HepG2 (cell line): ENCODE measurements at regions not wholly inside any gene's neighbourhood (a gene's known extent, or its start where the extent isn't known, plus 50 kb on each side); places are given as distances from the start of the nearest gene placed in this dataset.

Experiments used
- AKNA ChIP-seq: sonication (generic); formaldehyde crosslinking; IDR thresholded peaks from 2 replicates; pipeline ENCODE4 v1.4.0; 2020; ENCODE audit warnings: missing genetic modification reagents, borderline replicate concordance
- FOSL2 ChIP-seq: sonication (generic); formaldehyde crosslinking; IDR thresholded peaks from 2 replicates; pipeline ENCODE4 v1.4.0; 2020; ENCODE audit warnings: missing genetic modification reagents
- GATAD2A ChIP-seq: IDR thresholded peaks from 2 replicates; pipeline ENCODE4 v1.6.1; 2016
- PAWR ChIP-seq: sonication (generic); formaldehyde crosslinking; IDR thresholded peaks from 2 replicates; pipeline ENCODE4 v1.4.0; 2020; ENCODE audit warnings: missing genetic modification reagents, mild to moderate bottlenecking, borderline replicate concordance
- SMAD3 ChIP-seq: sonication (generic); formaldehyde crosslinking; IDR thresholded peaks from 2 replicates; pipeline ENCODE4 v1.4.0; 2020; ENCODE audit warnings: missing genetic modification reagents
- TERF1 ChIP-seq: sonication (generic); formaldehyde crosslinking; IDR thresholded peaks from 2 replicates; pipeline ENCODE4 v1.8.0; 2022; ENCODE audit warnings: mild to moderate bottlenecking, missing genetic modification reagents, moderate library complexity
- ZBTB38 ChIP-seq: sonication (generic); formaldehyde crosslinking; IDR thresholded peaks from 2 replicates; pipeline ENCODE4 v1.5.1; 2020; ENCODE audit warnings: mild to moderate bottlenecking, missing genetic modification reagents
- ZMAT5 ChIP-seq: sonication (generic); formaldehyde crosslinking; IDR thresholded peaks from 2 replicates; pipeline ENCODE4 v1.5.0; 2020; ENCODE audit warnings: mild to moderate bottlenecking, low read depth, missing genetic modification reagents, borderline replicate concordance
- TF ChIP-seq, protein P1 (sequence below): sonication (generic); formaldehyde crosslinking; IDR thresholded peaks from 2 replicates; pipeline ENCODE4 v1.4.0; 2020; ENCODE audit warnings: mild to moderate bottlenecking, missing genetic modification reagents
- TF ChIP-seq, protein P2 (sequence below): sonication (generic); formaldehyde crosslinking; IDR thresholded peaks from 2 replicates; pipeline ENCODE4 v1.9.0; 2021; ENCODE audit warnings: missing genetic modification reagents, mild to moderate bottlenecking, borderline replicate concordance
- TF ChIP-seq, protein P3 (sequence below): sonication (generic); formaldehyde crosslinking; conservative IDR thresholded peaks from 2 replicates; pipeline ENCODE4 v1.5.0; 2020; ENCODE audit warnings: missing genetic modification reagents

DNA sequence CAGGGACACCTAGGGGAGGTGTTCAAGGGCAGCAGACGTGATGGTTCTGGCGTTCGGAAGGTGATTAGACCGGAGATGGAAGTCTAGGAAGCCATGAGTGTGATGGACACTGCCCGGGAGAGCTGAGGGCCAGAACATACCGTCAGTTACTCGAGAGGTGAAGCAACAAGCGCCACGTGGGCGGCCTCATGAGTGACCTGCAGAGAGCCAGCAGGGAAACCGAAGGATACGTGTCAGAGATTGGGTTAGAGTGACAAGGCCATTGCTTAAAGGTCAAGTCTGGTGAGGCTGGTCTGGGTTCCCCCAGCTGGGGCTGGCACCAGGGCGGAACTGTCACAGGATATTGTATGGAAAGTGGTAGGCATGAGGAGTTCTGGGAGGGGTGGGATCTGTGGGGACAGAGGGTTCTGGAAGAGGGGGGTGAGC lies 60.0 kb downstream of the C9orf50 start (continued):
- TF ChIP-seq, protein P1, sequence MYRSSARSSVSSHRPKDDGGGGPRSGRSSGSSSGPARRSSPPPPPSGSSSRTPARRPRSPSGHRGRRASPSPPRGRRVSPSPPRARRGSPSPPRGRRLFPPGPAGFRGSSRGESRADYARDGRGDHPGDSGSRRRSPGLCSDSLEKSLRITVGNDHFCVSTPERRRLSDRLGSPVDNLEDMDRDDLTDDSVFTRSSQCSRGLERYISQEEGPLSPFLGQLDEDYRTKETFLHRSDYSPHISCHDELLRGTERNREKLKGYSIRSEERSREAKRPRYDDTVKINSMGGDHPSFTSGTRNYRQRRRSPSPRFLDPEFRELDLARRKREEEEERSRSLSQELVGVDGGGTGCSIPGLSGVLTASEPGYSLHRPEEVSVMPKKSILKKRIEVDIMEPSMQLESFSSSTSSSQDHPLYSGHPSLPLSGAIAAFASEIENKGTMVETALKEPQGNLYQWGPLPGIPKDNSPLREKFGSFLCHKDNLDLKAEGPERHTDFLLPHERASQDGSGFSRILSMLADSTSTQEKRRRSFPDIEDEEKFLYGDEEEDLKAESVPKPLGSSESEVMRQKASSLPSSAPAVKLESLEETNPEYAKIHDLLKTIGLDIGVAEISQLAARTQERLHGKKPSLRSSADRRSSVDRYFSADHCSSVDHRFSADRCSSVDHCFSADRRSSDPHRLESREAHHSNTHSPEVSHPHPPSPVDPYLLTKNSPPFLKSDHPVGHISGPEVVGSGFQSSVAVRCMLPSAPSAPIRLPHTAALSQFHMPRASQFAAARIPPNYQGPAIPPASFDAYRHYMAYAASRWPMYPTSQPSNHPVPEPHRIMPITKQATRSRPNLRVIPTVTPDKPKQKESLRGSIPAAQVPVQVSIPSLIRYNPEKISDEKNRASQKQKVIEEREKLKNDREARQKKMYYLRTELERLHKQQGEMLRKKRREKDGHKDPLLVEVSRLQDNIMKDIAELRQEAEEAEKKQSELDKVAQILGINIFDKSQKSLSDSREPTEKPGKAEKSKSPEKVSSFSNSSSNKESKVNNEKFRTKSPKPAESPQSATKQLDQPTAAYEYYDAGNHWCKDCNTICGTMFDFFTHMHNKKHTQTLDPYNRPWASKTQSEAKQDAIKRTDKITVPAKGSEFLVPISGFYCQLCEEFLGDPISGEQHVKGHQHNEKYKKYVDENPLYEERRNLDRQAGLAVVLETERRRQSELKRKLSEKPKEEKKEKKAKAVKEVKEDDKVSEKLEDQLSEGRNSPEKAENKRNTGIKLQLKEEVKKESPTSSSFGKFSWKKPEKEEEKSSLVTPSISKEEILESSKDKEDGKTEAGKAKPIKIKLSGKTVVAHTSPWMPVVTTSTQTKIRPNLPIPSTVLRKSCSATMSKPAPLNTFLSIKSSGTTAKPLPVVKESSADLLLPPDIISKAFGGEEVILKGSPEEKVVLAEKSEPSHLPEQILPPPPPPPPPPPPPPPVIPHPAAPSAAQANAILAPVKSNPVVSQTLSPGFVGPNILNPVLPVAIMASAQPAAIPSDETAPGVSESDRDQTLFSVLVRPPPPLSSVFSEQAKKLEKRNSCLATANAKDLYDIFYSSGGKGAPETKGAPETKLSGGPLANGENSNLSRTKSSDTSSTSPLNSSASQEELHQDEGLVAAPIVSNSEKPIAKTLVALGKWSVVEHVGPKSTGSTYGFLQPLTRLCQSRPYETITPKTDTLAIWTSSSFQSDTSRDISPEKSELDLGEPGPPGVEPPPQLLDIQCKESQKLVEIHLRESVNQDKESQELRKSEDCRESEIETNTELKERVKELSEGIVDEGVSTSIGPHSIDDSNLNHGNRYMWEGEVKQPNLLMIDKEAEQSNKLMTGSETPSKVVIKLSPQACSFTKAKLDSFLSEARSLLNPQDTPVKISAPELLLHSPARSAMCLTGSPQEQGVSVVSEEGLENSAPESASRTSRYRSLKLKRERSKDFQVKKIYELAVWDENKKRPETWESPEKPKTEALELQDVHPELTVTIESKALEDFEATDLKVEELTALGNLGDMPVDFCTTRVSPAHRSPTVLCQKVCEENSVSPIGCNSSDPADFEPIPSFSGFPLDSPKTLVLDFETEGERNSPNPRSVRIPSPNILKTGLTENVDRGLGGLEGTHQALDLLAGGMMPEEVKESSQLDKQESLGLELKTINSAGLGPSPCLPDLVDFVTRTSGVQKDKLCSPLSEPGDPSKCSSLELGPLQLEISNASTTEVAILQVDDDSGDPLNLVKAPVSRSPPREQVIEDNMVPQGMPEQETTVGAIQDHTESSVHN (CRISPR knock-in tag): no peak
- TF ChIP-seq FOSL2 (peak; percentile 26; the same call in 1 of the 2 replicates), SMAD3 (no peak), PAWR (CRISPR knock-in tag) (no peak), ZMAT5 (CRISPR knock-in tag) (no peak), GATAD2A (CRISPR knock-in tag) (peak; percentile 38; the same call in 1 of the 2 replicates), AKNA (CRISPR knock-in tag) (no peak), ZBTB38 (CRISPR knock-in tag) (peak; percentile 98), TERF1 (CRISPR knock-in tag) (no peak)
- TF ChIP-seq, protein P2, sequence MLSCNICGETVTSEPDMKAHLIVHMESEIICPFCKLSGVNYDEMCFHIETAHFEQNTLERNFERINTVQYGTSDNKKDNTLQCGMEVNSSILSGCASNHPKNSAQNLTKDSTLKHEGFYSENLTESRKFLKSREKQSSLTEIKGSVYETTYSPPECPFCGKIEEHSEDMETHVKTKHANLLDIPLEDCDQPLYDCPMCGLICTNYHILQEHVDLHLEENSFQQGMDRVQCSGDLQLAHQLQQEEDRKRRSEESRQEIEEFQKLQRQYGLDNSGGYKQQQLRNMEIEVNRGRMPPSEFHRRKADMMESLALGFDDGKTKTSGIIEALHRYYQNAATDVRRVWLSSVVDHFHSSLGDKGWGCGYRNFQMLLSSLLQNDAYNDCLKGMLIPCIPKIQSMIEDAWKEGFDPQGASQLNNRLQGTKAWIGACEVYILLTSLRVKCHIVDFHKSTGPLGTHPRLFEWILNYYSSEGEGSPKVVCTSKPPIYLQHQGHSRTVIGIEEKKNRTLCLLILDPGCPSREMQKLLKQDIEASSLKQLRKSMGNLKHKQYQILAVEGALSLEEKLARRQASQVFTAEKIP: no peak
- TF ChIP-seq, protein P3, sequence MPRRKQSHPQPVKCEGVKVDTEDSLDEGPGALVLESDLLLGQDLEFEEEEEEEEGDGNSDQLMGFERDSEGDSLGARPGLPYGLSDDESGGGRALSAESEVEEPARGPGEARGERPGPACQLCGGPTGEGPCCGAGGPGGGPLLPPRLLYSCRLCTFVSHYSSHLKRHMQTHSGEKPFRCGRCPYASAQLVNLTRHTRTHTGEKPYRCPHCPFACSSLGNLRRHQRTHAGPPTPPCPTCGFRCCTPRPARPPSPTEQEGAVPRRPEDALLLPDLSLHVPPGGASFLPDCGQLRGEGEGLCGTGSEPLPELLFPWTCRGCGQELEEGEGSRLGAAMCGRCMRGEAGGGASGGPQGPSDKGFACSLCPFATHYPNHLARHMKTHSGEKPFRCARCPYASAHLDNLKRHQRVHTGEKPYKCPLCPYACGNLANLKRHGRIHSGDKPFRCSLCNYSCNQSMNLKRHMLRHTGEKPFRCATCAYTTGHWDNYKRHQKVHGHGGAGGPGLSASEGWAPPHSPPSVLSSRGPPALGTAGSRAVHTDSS (CRISPR knock-in tag): no peak
